MM.1S (cell line): ENCODE measurements at regions not wholly inside any gene's neighbourhood (a gene's known extent, or its start where the extent isn't known, plus 50 kb on each side); places are given as distances from the start of the nearest gene placed in this dataset.

Source experiments
- DNase-seq: peaks from one replicate; pipeline ENCODE4 v3.0.0-alpha.2; 2015
- H2AFZ ChIP-seq: fragments of 300-600 bp; sonication (generic); 2 replicates; pipeline ENCODE4 v1.6.0; 2016; ENCODE audit warnings: antibody characterized with exemption, low read length
- H3F3A ChIP-seq: fragments of 300-600 bp; sonication (generic); 2 replicates; pipeline ENCODE4 v1.6.1; 2016; ENCODE audit warnings: mild to moderate bottlenecking, antibody characterized with exemption, low read length, moderate library complexity, mixed read lengths; ENCODE audit not compliant: insufficient read depth
- H3K27ac ChIP-seq: fragments of 300-600 bp; sonication (generic); 2 replicates; pipeline ENCODE4 v1.5.1; 2016; ENCODE audit warnings: mild to moderate bottlenecking, low read length
- H3K27me3 ChIP-seq: fragments of 300-600 bp; sonication (generic); replicated peaks from 2 replicates; pipeline ENCODE4 v1.6.0; 2016; ENCODE audit warnings: low read length; ENCODE audit not compliant: insufficient read depth
- H3K36me3 ChIP-seq: fragments of 300-600 bp; sonication (generic); replicated peaks from 2 replicates; pipeline ENCODE4 v1.6.1; 2016; ENCODE audit warnings: mild to moderate bottlenecking, low read length, mixed read lengths; ENCODE audit not compliant: insufficient read depth
- H3K4me1 ChIP-seq: fragments of 300-600 bp; sonication (generic); 2 replicates; pipeline ENCODE4 v1.6.1; 2016; ENCODE audit warnings: low read length, mixed read lengths
- H3K4me2 ChIP-seq: fragments of 300-600 bp; sonication (generic); 2 replicates; pipeline ENCODE4 v1.6.0; 2016; ENCODE audit warnings: low read depth, low read length
- H3K4me3 ChIP-seq: fragments of 300-600 bp; sonication (generic); 2 replicates; pipeline ENCODE4 v1.5.1; 2016; ENCODE audit warnings: low read length, mixed read lengths
- H3K79me2 ChIP-seq: fragments of 300-600 bp; sonication (generic); 2 replicates; pipeline ENCODE4 v1.6.1; 2016; ENCODE audit warnings: mixed run types, low read length, mixed read lengths
- H3K9ac ChIP-seq: fragments of 300-600 bp; sonication (generic); 2 replicates; pipeline ENCODE4 v1.6.1; 2016; ENCODE audit warnings: low read length, mixed read lengths
- H3K9me2 ChIP-seq: fragments of 300-600 bp; sonication (generic); replicated peaks from 2 replicates; pipeline ENCODE4 v1.6.1; 2016; ENCODE audit warnings: mild to moderate bottlenecking, low read length, mixed read lengths; ENCODE audit not compliant: insufficient read depth
- H3K9me3 ChIP-seq: fragments of 300-600 bp; sonication (generic); replicated peaks from 2 replicates; pipeline ENCODE4 v1.6.1; 2016; ENCODE audit warnings: mild to moderate bottlenecking, low read length, mixed read lengths; ENCODE audit not compliant: insufficient read depth
- H4K20me1 ChIP-seq: fragments of 300-600 bp; sonication (generic); 2 replicates; pipeline ENCODE4 v1.6.1; 2016; ENCODE audit warnings: mild to moderate bottlenecking, low read length, moderate library complexity, mixed read lengths; ENCODE audit not compliant: insufficient read depth
- EZH2 ChIP-seq: fragments of 300-600 bp; sonication (generic); optimal IDR thresholded peaks from 2 replicates; pipeline ENCODE3; 2017; ENCODE audit warnings: low read depth, mild to moderate bottlenecking, antibody characterized with exemption, low read length, mixed read lengths
- EZH2phosphoT487 ChIP-seq: fragments of 300-600 bp; sonication (generic); IDR thresholded peaks from 2 replicates; pipeline ENCODE4 v1.6.1; 2018; ENCODE audit warnings: antibody characterized with exemption, low read length
- TF ChIP-seq, protein P1 (sequence below): fragments of 300-600 bp; sonication (generic); IDR thresholded peaks from 2 replicates; pipeline ENCODE4 v1.5.1; 2016; ENCODE audit warnings: antibody characterized with exemption, low read length, mixed read lengths

DNA sequence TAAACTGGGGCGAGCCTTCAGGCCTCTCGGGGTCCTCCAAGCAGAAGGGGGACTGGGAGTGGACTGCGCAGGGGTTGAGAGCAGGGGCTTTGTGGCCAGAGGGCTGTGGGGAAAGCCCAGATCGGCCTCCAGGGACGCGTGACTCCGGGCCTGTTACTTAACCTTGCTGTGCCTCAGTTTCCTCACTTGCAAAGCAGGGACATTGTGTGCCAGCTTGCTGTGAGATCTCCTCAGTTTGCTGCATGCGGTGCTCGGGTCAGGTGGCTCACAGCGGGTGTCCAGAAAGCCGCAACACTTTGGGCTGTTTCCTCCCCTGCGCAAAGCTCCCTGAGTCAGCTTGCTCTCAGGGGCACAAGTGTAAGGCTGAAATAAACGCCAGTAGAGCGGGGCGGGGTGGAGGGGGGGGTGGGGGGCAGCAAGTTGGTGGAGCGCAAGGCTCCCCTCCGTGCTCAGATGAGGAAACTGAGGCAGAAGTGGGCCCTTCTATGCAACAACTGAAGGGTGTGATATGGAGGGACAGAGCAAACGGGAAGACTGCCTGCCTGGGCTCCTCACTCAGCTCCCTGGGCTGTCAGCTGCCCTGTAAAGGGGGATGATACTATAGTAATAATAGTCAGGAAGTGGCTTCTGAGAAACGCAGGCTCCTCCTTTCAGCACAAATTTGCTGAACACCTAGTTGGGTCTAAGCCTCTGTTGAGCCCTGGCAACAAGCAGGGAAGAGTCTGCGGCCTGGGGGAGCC, 101.0 kb downstream of the HMX1 start:
- Histone ChIP-seq H2AFZ (peak overlapping the region; percentile 35), H3K79me2 (0 out of 2 replicates have a peak, but pooled peaks cover 2% of the 10 kb centered on the region), H3K36me3 (no peaks in the 10 kb centered on the region), H3K9ac (peak overlapping the region; percentile 74; the same call in 1 of the 2 replicates), H3K27me3 (peaks cover 26% of the 10 kb centered on the region), H3K9me3 (no peaks in the 10 kb centered on the region), H3K9me2 (no peaks in the 10 kb centered on the region), H4K20me1 (no peaks in the 10 kb centered on the region), H3F3A (peaks cover 3% of the 10 kb centered on the region; the same call in 1 of the 2 replicates), H3K27ac (peak overlapping the region; percentile 83), H3K4me2 (peak overlapping the region; percentile 87), H3K4me3 (peak overlapping the region; percentile 70), H3K4me1 (peaks cover 9% of the 10 kb centered on the region)
- peak; percentile 88 for DNase-seq
- TF ChIP-seq EZH2phosphoT487 (no peak), EZH2 (no peak)
- TF ChIP-seq, protein P1, sequence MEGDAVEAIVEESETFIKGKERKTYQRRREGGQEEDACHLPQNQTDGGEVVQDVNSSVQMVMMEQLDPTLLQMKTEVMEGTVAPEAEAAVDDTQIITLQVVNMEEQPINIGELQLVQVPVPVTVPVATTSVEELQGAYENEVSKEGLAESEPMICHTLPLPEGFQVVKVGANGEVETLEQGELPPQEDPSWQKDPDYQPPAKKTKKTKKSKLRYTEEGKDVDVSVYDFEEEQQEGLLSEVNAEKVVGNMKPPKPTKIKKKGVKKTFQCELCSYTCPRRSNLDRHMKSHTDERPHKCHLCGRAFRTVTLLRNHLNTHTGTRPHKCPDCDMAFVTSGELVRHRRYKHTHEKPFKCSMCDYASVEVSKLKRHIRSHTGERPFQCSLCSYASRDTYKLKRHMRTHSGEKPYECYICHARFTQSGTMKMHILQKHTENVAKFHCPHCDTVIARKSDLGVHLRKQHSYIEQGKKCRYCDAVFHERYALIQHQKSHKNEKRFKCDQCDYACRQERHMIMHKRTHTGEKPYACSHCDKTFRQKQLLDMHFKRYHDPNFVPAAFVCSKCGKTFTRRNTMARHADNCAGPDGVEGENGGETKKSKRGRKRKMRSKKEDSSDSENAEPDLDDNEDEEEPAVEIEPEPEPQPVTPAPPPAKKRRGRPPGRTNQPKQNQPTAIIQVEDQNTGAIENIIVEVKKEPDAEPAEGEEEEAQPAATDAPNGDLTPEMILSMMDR: no peak

DNA sequence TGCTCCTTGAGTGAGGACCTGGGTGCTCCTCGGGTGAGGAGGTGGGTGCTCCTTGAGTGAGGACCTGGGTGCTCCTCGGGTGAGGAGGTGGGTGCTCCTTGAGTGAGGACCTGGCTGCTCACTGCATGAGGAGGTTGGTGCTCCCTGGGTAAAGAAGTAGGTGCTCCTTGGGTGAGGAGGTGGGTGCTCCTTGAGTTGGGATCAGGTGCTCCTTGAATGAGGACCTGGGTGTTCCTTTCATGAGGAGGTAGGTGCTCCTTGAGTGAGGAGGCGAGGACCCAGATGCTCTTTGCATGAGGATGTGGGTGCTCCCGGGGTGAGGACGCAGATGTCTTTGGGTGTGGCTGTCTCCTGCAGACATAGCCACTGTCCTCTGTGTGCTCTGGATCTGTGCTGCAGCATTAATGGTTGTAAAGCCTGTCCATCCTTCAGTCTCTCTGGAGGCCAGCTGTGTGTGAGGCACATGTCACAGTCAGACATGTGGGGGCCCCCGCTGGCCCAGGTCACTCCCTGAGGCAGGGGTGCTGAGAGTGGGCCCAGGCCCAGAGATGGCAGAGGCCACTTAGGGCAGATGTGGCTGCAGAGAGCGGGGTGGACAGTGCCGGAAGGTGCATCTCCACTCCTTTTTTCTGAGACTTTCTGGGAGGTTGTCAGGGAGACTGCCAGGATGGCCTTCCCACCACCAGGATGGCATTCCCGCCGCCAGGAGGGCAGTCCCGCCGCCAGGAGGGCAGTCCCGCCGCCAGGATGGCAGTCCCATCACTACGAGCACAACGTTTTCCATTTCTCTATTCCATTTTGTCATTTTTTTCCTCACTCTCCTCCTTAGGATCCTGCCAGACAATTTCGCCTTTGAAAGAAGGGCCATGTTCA, 101.8 kb downstream of the HMX1 start:
- no peaks in the 10 kb centered on the region for H3K9me3 ChIP-seq
- no peaks in the 10 kb centered on the region for H3K36me3 ChIP-seq
- TF ChIP-seq EZH2phosphoT487 (no peak), EZH2 (no peak)
- TF ChIP-seq, protein P1: no peak
- 0 out of 2 replicates have a peak, but pooled peaks cover 2% of the 10 kb centered on the region for H3K79me2 ChIP-seq
- H4K20me1 ChIP-seq: no peaks in the 10 kb centered on the region
- H3K9ac ChIP-seq: peak overlapping the region; percentile 23; the same call in 1 of the 2 replicates
- no peaks in the 10 kb centered on the region for H3K9me2 ChIP-seq
- no peak for DNase-seq
- H2AFZ ChIP-seq: 0 out of 2 replicates have a peak overlapping the region, but pooled peaks have one; percentile 35
- H3F3A ChIP-seq: peaks cover 3% of the 10 kb centered on the region; the same call in 1 of the 2 replicates
- H3K27me3 ChIP-seq: peaks cover 32% of the 10 kb centered on the region
- peak overlapping the region; percentile 47; the same call in 1 of the 2 replicates for H3K27ac ChIP-seq
- H3K4me3 ChIP-seq: no peak overlapping the region
- peaks cover 9% of the 10 kb centered on the region for H3K4me1 ChIP-seq
- peak overlapping the region; percentile 52; the same call in 1 of the 2 replicates for H3K4me2 ChIP-seq

DNA sequence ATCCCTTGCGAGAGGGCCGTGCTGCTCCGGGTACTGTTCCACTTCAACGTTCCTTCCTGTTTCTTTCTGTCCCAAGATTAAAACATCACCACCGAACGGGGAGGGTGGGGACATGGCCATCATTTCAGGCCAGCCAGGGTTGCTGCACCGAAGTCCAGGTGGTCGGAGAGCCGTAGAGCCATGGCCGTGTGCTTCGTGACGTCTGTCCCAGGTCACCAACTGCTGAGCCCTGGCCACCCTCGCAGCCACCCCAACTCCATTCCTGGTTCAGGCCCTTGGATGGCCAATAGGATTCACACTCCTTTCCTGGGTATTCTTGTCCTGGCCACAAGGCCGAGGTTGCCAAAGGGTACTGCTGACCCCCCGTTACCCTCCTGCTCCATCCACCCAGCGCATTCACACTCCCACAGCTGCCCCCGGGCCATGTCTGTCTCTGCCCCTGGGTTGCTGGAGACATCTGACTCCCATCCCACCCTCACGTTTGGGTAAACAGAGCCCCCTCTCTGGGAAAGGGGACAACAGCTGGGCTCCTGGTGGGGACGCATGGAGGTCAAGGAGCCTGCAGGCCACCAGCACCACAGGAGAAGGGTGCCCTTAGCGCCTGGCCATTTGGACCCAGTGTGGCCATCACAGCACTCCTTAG, 103.2 kb downstream of the HMX1 start:
- Histone ChIP-seq H3K79me2 (0 out of 2 replicates have a peak, but pooled peaks cover 2% of the 10 kb centered on the region), H3K9ac (no peak overlapping the region), H3K27me3 (peaks cover 45% of the 10 kb centered on the region), H4K20me1 (no peaks in the 10 kb centered on the region), H3K9me2 (no peaks in the 10 kb centered on the region), H3F3A (peaks cover 3% of the 10 kb centered on the region; the same call in 1 of the 2 replicates), H3K27ac (no peak overlapping the region), H2AFZ (no peak overlapping the region), H3K4me1 (peaks cover 9% of the 10 kb centered on the region), H3K4me3 (no peak overlapping the region), H3K4me2 (no peak overlapping the region), H3K36me3 (no peaks in the 10 kb centered on the region), H3K9me3 (no peaks in the 10 kb centered on the region)
- DNase-seq: no peak
- TF ChIP-seq EZH2 (no peak), EZH2phosphoT487 (no peak)
- TF ChIP-seq, protein P1: no peak
